Panc1 (cell line): ENCODE measurements at regions not wholly inside any gene's neighbourhood (a gene's known extent, or its start where the extent isn't known, plus 50 kb on each side); places are given as distances from the start of the nearest gene placed in this dataset.

Experiments used
- ATAC-seq: fragments of 200-7000 bp; cut with Tn5 transposase; 2 replicates; pipeline ENCODE4 v1.9.1; 2020; ENCODE audit warnings: mild to moderate bottlenecking, moderate library complexity
- BruUV-seq: library from RNA; stranded (reverse); fragments of 400-500 nt; replicated peaks from 2 replicates; lab custom pipeline; 2021; lab: Mats Ljungman, UMichigan
- CTCF ChIA-PET: fragments of 300-600 bp; sonication (Branson Sonifier 250); formaldehyde crosslinking; loops from one replicate; lab custom pipeline; 2022; ENCODE audit warnings: antibody characterized with exemption; lab: Charles Lee
- POLR2A ChIA-PET: fragments of 300-600 bp; sonication (Branson Sonifier 250); formaldehyde crosslinking; loops from one replicate; lab custom pipeline; 2022; ENCODE audit warnings: antibody characterized with exemption; lab: Charles Lee
- DNase-seq: peaks from one replicate; pipeline ENCODE4 v3.0.0-alpha.2; 2010; ENCODE audit warnings: low read depth, low spot score
- H3K27ac ChIP-seq: 2 replicates; pipeline ENCODE4 v1.5.1; 2011; ENCODE audit warnings: mild to moderate bottlenecking, low read length, inconsistent platforms
- H3K27me3 ChIP-seq: fragments of 200-500 bp; sonication (Bioruptor generic); 2 replicates; pipeline ENCODE4 v1.6.0; 2014; ENCODE audit warnings: low read length, inconsistent platforms; ENCODE audit not compliant: control insufficient read depth, insufficient read depth
- H3K36me3 ChIP-seq: fragments of 200-500 bp; sonication (Bioruptor generic); 2 replicates; pipeline ENCODE4 v1.5.1; 2014; ENCODE audit warnings: inconsistent platforms, mild to moderate bottlenecking, low read length, moderate library complexity; ENCODE audit not compliant: control insufficient read depth, insufficient read depth
- H3K4me1 ChIP-seq: 2 replicates; pipeline ENCODE4 v1.5.1; 2011; ENCODE audit warnings: inconsistent platforms, mild to moderate bottlenecking, low read length, moderate library complexity; ENCODE audit not compliant: control insufficient read depth, insufficient read depth
- H3K4me3 ChIP-seq, 2 experiments: 2 replicates each; pipeline ENCODE4 v1.5.1; 2011 to 2012; ENCODE audit warnings: low read depth in 2 of 2, low read length in 2 of 2, mild to moderate bottlenecking in 2 of 2, inconsistent platforms in 1 of 2, moderate library complexity in 1 of 2
- H3K9me3 ChIP-seq: fragments of 200-500 bp; sonication (Bioruptor generic); 2 replicates; pipeline ENCODE4 v1.5.1; 2014; ENCODE audit warnings: low read depth, mild to moderate bottlenecking, inconsistent platforms, low read length, moderate library complexity; ENCODE audit not compliant: control insufficient read depth, insufficient read depth
- POLR2AphosphoS5 ChIP-seq: IDR thresholded peaks from 2 replicates; pipeline ENCODE4 v1.6.1; 2012; ENCODE audit warnings: mild to moderate bottlenecking, low read depth, low read length, moderate library complexity
- SIN3A ChIP-seq: IDR thresholded peaks from 2 replicates; pipeline ENCODE4 v1.6.1; 2012; ENCODE audit warnings: low read depth, mild to moderate bottlenecking, low read length, moderate library complexity, borderline replicate concordance; ENCODE audit not compliant: insufficient read depth
- TCF7L2 ChIP-seq: IDR thresholded peaks from 2 replicates; pipeline ENCODE4 v1.6.1; 2011; ENCODE audit warnings: mild to moderate bottlenecking, low read depth, low read length, inconsistent platforms
- in situ Hi-C: cut with HindIII; loops from 2 replicates; pipeline ENCODE4 v1.10.0; 2016; ENCODE audit warnings: low sequenced_read_pairs, low pct_unique_long_range_greater_than_20kb
- intact Hi-C: fragments of 100-400 bp; cut with micrococcal nuclease; formaldehyde crosslinking; loops from one replicate; pipeline ENCODE4 v1.10.0; 2022; ENCODE audit not compliant: unreplicated experiment
- TF ChIP-seq, protein P1 (sequence below): fragments of 450-650 bp; IDR thresholded peaks from 2 replicates; pipeline ENCODE4 v1.5.1; 2017; ENCODE audit warnings: mild to moderate bottlenecking
- TF ChIP-seq, protein P2 (sequence below), 2 experiments: IDR thresholded peaks; 2 replicates each; pipeline ENCODE4 v1.6.1; 2011 to 2012; ENCODE audit warnings: low read depth in 2 of 2, control low read depth in 1 of 2, low read length in 1 of 2, mild to moderate bottlenecking in 1 of 2, moderate library complexity in 1 of 2; ENCODE audit not compliant: insufficient read depth in 1 of 2

DNA sequence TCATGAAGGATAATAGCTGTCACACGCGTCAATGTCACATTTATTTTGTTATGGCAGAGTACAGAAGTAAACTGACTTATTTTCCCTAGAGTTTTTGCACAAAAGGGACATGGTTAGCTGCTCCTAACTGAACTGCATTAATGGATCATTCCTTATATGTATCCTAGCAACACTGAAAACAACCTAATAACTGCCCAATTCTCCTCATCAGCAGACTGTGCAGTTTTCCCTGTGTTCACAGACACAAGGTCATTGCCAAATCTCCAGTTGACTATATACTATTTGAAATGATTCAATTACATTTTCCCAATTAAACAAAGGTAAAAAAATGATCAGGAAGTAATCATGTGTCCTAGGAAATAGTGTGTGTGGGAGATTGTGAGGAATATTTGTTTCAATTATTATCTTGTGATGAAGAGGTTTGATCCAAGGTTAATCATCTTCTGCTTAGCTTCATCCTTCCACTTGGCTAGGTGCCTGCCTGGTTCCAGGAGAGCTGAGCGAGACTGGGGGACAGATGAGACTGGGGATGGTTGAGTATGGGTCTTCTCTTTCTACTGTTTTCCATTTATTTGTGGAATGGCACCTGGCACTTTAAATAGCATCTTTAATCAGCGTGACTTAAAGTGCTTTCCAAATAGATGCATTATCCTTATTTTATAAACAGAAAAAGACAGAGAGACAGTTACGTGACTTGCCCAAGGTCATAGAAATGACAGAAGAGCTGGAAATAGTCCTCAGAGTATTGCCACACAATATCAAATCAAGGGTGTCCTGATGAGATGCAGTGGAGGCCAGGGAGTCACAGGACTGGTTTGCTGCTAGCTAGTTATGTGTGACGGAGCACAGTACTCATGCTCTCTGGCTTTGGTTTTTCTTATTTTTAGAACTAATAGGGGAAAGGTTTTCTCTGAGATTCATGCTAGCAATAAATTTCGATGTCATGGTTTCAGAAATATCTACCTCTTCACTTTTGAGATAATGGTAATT is 335.6 kb downstream of the PIK3C3 start:
- in situ Hi-C loops, result no loop called here
- no peak for DNase-seq
- TF ChIP-seq, protein P1, sequence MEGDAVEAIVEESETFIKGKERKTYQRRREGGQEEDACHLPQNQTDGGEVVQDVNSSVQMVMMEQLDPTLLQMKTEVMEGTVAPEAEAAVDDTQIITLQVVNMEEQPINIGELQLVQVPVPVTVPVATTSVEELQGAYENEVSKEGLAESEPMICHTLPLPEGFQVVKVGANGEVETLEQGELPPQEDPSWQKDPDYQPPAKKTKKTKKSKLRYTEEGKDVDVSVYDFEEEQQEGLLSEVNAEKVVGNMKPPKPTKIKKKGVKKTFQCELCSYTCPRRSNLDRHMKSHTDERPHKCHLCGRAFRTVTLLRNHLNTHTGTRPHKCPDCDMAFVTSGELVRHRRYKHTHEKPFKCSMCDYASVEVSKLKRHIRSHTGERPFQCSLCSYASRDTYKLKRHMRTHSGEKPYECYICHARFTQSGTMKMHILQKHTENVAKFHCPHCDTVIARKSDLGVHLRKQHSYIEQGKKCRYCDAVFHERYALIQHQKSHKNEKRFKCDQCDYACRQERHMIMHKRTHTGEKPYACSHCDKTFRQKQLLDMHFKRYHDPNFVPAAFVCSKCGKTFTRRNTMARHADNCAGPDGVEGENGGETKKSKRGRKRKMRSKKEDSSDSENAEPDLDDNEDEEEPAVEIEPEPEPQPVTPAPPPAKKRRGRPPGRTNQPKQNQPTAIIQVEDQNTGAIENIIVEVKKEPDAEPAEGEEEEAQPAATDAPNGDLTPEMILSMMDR, result no peak
- TF ChIP-seq POLR2AphosphoS5 (no peak), TCF7L2 (no peak), SIN3A (no peak)
- TF ChIP-seq, protein P2, sequence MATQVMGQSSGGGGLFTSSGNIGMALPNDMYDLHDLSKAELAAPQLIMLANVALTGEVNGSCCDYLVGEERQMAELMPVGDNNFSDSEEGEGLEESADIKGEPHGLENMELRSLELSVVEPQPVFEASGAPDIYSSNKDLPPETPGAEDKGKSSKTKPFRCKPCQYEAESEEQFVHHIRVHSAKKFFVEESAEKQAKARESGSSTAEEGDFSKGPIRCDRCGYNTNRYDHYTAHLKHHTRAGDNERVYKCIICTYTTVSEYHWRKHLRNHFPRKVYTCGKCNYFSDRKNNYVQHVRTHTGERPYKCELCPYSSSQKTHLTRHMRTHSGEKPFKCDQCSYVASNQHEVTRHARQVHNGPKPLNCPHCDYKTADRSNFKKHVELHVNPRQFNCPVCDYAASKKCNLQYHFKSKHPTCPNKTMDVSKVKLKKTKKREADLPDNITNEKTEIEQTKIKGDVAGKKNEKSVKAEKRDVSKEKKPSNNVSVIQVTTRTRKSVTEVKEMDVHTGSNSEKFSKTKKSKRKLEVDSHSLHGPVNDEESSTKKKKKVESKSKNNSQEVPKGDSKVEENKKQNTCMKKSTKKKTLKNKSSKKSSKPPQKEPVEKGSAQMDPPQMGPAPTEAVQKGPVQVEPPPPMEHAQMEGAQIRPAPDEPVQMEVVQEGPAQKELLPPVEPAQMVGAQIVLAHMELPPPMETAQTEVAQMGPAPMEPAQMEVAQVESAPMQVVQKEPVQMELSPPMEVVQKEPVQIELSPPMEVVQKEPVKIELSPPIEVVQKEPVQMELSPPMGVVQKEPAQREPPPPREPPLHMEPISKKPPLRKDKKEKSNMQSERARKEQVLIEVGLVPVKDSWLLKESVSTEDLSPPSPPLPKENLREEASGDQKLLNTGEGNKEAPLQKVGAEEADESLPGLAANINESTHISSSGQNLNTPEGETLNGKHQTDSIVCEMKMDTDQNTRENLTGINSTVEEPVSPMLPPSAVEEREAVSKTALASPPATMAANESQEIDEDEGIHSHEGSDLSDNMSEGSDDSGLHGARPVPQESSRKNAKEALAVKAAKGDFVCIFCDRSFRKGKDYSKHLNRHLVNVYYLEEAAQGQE (IDR thresholded peaks at IDR 0.05; ENCODE audit: insufficient read depth in 1 of 2, low read depth in 2 of 2, low read length in 1 of 2), result no peak
- intact Hi-C loops, result loop anchor here (10.0 kb wide), 1 partner anchor 984 kb away; the partner anchor contains the start of gene SYT4
- no peak for ATAC-seq
- Histone ChIP-seq H3K4me3 (no peak overlapping the region), H3K27me3 (no peaks in the 10 kb centered on the region), H3K4me1 (no peaks in the 10 kb centered on the region), H3K27ac (no peak overlapping the region), H3K36me3 (no peaks in the 10 kb centered on the region), H3K9me3 (no peaks in the 10 kb centered on the region)
- BruUV-seq, result no TSS peak
- CTCF ChIA-PET, result interaction anchor here (0.6 kb wide), 1 partner anchor 1585 kb away, joined by 4 read pairs; no protein-coding TSS in a partner anchor
- POLR2A ChIA-PET, result no interaction called here

DNA sequence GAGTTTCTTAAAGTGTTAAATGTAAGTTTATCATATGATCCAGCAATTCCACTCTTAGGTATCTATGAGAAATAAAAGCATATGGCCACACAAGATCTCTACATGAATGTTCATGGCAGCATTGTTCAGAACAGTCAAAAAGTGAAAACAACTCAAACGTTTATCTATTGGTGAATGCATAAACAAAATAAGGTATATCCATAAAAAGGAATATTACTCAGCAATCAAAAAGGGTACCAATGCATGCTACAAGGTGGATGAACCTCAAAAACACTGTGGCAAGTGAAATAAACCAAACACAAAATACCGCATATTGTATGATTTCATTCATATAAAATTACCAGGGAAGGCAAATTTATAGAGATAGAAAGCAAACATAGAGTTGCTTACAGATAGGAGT is 337.6 kb downstream of the PIK3C3 start:
- Histone ChIP-seq H3K27me3 (no peaks in the 10 kb centered on the region), H3K4me3 (no peak overlapping the region), H3K36me3 (no peaks in the 10 kb centered on the region), H3K9me3 (no peaks in the 10 kb centered on the region), H3K4me1 (no peaks in the 10 kb centered on the region), H3K27ac (no peak overlapping the region)
- no peak for ATAC-seq
- intact Hi-C loops, result loop anchor here (10.0 kb wide), 1 partner anchor 982 kb away; the partner anchor contains the start of gene SYT4
- no peak for DNase-seq
- CTCF ChIA-PET, result no interaction called here
- TF ChIP-seq, protein P1, result no peak
- TF ChIP-seq TCF7L2 (no peak), POLR2AphosphoS5 (no peak), SIN3A (no peak)
- TF ChIP-seq, protein P2 (IDR thresholded peaks at IDR 0.05; ENCODE audit: insufficient read depth in 1 of 2, low read depth in 2 of 2, low read length in 1 of 2), result no peak
- BruUV-seq, result no TSS peak
- POLR2A ChIA-PET, result no interaction called here
- in situ Hi-C loops, result no loop called here
